ENCODE measurements at regions not wholly inside any gene's neighbourhood (a gene's known extent, or its start where the extent isn't known, plus 50 kb on each side); places are given as distances from the start of the nearest gene placed in this dataset.

DNA sequence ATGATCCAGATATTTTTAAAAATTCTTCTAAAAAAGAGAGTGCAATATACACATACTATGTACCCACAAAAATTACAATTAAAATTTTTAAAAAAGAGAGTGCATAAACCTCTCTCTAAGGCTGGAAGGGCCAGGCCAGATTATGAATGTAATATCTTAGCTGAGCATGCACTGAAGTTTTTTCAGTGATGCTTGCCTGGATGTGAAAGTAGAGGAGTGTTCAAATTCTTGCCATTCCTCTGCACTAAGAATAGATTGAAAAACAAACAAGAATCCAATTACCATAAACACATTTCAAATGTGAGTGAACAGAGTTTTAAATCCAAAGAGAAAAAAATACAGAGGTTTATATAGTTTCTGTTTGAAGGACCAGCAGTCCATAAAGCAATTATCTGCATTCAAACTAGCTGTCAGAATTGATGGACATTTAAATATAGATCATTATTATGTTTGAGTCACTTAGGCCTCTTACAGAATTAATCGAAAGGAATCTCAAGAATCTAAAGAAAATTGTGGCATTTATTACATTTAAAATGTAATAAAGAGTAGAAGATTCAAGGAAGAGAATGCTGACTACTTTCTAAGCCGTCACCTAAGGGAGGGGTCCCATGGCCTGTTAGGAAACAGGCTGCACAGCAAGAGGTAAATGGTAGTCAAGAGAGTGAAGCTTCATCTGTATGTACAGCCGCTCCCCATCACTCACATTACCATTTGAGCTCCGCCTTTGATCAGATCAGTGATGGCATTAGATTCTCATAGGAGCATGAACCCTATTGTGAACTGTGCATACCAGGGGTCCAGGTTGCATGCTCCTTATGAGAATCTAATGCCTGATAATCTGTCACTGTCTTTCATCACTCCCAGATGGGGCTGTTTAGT lies 159.3 kb upstream of the MDFIC2 start:
- DNase-seq (no peak), ATAC-seq (ENCODE audit: insufficient read depth, low read depth) (no peak)
- H3K79me2 ChIP-seq (ENCODE audit: insufficient read depth, low read length) = no peaks in the 10 kb centered on the region
- no peak overlapping the region for H3K4me3 ChIP-seq (ENCODE audit: low read depth in 1 of 2, low read length in 2 of 2)
- H3K9ac ChIP-seq (ENCODE audit: low read depth, low read length) = no peak overlapping the region
- H3K4me2 ChIP-seq (ENCODE audit: insufficient read depth, low read length) = no peak overlapping the region
- no peaks in the 10 kb centered on the region for H3K36me3 ChIP-seq (ENCODE audit: insufficient read depth, low read length)
- no peaks in the 10 kb centered on the region for H4K20me1 ChIP-seq (ENCODE audit: insufficient read depth, low read length)
- no peaks in the 10 kb centered on the region for H3K4me1 ChIP-seq (ENCODE audit: insufficient read depth, low read length)
- H3K27ac ChIP-seq (ENCODE audit: low read length) = no peak overlapping the region
- TF ChIP-seq, protein P1, sequence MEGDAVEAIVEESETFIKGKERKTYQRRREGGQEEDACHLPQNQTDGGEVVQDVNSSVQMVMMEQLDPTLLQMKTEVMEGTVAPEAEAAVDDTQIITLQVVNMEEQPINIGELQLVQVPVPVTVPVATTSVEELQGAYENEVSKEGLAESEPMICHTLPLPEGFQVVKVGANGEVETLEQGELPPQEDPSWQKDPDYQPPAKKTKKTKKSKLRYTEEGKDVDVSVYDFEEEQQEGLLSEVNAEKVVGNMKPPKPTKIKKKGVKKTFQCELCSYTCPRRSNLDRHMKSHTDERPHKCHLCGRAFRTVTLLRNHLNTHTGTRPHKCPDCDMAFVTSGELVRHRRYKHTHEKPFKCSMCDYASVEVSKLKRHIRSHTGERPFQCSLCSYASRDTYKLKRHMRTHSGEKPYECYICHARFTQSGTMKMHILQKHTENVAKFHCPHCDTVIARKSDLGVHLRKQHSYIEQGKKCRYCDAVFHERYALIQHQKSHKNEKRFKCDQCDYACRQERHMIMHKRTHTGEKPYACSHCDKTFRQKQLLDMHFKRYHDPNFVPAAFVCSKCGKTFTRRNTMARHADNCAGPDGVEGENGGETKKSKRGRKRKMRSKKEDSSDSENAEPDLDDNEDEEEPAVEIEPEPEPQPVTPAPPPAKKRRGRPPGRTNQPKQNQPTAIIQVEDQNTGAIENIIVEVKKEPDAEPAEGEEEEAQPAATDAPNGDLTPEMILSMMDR (IDR thresholded peaks at IDR 0.05; ENCODE audit: borderline replicate concordance, extremely low read depth, low read length, poor library complexity, severe bottlenecking) = no peak
- H3K27me3 ChIP-seq (ENCODE audit: insufficient read depth, low read length, poor library complexity) = no peaks in the 10 kb centered on the region
- no peaks in the 10 kb centered on the region for H3K9me3 ChIP-seq (ENCODE audit: insufficient read depth, low read length, severe bottlenecking)
- H2AFZ ChIP-seq (ENCODE audit: low read depth, low read length) = no peak overlapping the region

DNA sequence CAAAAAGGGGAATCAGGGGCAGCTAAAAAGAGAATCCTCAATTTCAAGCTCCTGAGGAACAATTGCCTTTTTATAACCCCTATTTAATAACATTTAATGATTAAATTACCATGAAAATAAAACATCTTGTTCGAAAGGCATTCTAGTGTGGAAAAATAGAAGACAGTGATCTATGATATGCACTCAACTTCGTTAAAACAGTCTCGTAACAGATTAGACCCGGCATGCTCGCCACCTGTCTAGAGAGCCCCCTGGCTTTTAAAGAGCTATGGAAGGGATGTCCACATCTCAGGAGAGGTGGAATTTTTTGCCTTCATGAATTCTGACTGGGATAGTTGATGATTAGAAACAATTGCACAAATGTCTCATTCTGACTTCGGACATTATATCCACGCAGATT lies 153.7 kb upstream of the MDFIC2 start:
- ATAC-seq (ENCODE audit: insufficient read depth, low read depth) (no peak), DNase-seq (no peak)
- Histone ChIP-seq H3K4me3 (ENCODE audit: low read depth in 1 of 2, low read length in 2 of 2) (no peak overlapping the region), H3K4me1 (ENCODE audit: insufficient read depth, low read length) (no peaks in the 10 kb centered on the region), H3K9me3 (ENCODE audit: insufficient read depth, low read length, severe bottlenecking) (no peaks in the 10 kb centered on the region), H4K20me1 (ENCODE audit: insufficient read depth, low read length) (no peaks in the 10 kb centered on the region), H3K27me3 (ENCODE audit: insufficient read depth, low read length, poor library complexity) (no peaks in the 10 kb centered on the region), H2AFZ (ENCODE audit: low read depth, low read length) (no peak overlapping the region), H3K27ac (ENCODE audit: low read length) (no peak overlapping the region), H3K79me2 (ENCODE audit: insufficient read depth, low read length) (no peaks in the 10 kb centered on the region), H3K9ac (ENCODE audit: low read depth, low read length) (no peak overlapping the region), H3K36me3 (ENCODE audit: insufficient read depth, low read length) (no peaks in the 10 kb centered on the region), H3K4me2 (ENCODE audit: insufficient read depth, low read length) (no peak overlapping the region)
- TF ChIP-seq, protein P1 (IDR thresholded peaks at IDR 0.05; ENCODE audit: borderline replicate concordance, extremely low read depth, low read length, poor library complexity, severe bottlenecking) = no peak
- no peak for TF ChIP-seq EZH2 (IDR thresholded peaks at IDR 0.05; ENCODE audit: borderline replicate concordance, low read depth, low read length, severe bottlenecking)

DNA sequence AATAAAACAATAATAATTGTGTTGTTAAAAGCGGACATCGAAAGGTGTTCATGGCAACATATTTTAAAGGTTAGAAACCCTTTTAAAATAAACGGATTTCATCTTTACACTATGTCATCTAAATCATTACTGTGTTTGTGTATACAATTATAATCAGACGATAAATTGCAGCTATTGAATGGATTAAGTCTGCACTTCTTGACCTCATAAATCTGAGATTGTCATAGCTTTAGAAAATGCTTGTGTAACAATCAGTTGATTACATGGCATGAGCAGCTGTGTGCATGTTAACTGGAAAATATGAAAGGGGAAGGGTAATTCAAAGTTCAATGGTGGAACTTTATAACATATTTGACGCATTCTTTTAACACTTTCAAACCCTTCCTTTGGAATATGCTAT lies 152.4 kb upstream of the MDFIC2 start:
- Histone ChIP-seq H3K27ac (ENCODE audit: low read length) (no peak overlapping the region), H3K4me3 (ENCODE audit: low read depth in 1 of 2, low read length in 2 of 2) (no peak overlapping the region), H3K36me3 (ENCODE audit: insufficient read depth, low read length) (no peaks in the 10 kb centered on the region), H3K79me2 (ENCODE audit: insufficient read depth, low read length) (no peaks in the 10 kb centered on the region), H3K9me3 (ENCODE audit: insufficient read depth, low read length, severe bottlenecking) (no peaks in the 10 kb centered on the region), H3K4me1 (ENCODE audit: insufficient read depth, low read length) (no peaks in the 10 kb centered on the region), H3K4me2 (ENCODE audit: insufficient read depth, low read length) (no peak overlapping the region), H3K9ac (ENCODE audit: low read depth, low read length) (no peak overlapping the region), H4K20me1 (ENCODE audit: insufficient read depth, low read length) (no peaks in the 10 kb centered on the region), H2AFZ (ENCODE audit: low read depth, low read length) (no peak overlapping the region), H3K27me3 (ENCODE audit: insufficient read depth, low read length, poor library complexity) (no peaks in the 10 kb centered on the region)
- no peak for TF ChIP-seq EZH2 (IDR thresholded peaks at IDR 0.05; ENCODE audit: borderline replicate concordance, low read depth, low read length, severe bottlenecking)
- TF ChIP-seq, protein P1 (IDR thresholded peaks at IDR 0.05; ENCODE audit: borderline replicate concordance, extremely low read depth, low read length, poor library complexity, severe bottlenecking) = no peak
- ATAC-seq (ENCODE audit: insufficient read depth, low read depth) (no peak), DNase-seq (no peak)
